Fibroblast of skin of right biceps (primary cell): ENCODE measurements at regions not wholly inside any gene's neighbourhood (a gene's known extent, or its start where the extent isn't known, plus 50 kb on each side); places are given as distances from the start of the nearest gene placed in this dataset.
"Not testable (repeated sequence)": the region's sequence is repeated elsewhere in the genome, so short reads cannot be mapped to it uniquely, and the experiment has no call there.

Source experiments
- DNase-seq: peaks from one replicate; pipeline ENCODE4 v3.0.0-alpha.2; 2013

DNA sequence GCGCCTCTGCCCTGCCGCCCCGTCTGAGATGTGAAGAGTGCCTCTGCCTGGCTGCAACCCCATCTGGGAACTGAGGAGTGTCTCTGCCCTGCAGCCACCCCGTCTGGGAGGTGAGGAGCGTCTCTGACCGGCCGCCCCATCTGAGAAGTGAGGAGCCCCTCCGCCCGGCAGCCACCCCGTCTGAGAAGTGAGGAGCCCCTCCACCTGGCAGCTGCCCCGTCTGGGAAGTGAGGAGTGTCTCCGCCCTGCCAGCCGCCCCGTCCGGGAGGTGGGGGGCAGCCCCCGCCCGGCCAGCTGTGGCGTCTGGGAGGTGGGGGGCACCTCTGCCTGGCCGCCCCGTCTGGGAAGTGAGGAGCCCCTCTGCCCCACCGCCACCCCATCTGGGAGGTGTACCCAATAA, 110.4 kb downstream of the PRKAB2 start:
- DNase-seq: not testable (repeated sequence)

DNA sequence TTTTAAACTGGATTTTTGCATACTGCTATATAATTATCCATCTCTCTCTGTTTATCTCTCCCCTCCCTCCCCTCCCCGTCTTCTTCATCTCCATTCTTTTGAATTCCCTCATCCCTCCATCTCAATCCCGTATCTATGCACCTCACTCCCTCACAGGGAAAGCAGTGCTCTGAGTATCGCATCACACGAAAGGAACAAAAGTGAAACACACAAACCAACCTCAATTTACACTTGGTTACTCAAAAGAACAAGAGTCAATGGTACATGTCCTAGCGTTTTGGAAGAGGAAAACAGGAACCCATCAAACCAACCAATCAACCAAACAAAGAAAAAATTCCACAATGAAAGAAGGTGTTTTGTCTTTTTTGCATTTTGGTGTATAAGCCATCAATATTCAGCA, 115.1 kb downstream of the NBPF12 start:
- DNase-seq: no peak

DNA sequence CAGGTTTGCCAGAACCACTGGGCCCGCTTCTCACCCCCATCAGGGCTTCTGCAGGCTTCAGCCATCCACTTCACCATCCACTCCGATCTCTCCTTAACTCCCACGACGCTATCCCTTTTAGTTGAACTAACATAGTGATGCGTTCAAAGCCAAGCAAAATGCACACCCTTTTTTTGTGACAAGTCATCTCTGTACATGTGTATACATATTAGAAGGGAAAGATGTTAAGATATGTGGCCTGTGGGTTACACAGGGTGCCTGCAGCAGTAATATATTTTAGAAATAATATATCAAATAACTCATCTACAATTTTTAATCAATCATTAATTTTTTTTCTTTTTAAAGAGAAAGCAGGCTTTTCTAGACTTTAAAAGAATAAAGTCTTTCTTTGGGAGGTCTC, 114.6 kb downstream of the NBPF12 start:
- no peak for DNase-seq

DNA sequence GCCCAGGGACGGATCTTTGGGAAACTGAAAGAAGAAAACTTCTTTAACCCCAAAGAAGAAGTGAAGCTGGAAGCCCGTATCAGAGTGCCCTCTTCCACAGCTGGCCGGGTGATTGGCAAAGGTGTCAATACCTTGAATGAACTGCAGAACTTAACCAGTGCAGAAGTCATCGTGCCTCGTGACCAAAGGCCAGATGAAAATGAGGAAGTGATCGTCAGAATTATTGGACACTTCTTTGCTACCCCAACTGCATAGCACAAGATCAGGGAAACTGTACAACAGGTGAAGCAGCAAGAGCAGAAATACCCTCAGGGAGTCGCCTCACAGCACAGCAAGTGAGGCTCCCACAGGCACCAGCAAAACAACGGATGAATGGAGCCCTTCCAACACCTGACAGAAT, 114.0 kb downstream of the NBPF12 start:
- DNase-seq: no peak

DNA sequence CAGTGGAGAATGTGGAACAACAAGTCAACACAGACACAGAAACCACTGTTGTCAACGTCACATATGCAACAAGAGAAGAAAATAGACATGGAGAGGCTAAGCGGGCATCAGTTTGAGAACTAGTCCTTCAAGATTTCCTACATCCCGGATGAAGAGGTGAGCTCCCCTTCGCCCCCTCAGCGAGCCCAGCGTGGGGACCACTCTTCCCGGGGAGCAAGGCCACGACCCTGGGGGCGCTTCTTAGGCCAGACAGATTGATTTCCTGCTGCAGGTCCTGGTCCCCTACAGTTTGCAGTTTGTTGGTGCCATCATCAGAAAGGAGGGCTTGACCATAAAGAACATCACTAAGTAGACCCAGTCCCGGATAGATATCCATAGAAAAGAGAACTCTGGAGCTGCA, 113.0 kb downstream of the NBPF12 start:
- no peak for DNase-seq

DNA sequence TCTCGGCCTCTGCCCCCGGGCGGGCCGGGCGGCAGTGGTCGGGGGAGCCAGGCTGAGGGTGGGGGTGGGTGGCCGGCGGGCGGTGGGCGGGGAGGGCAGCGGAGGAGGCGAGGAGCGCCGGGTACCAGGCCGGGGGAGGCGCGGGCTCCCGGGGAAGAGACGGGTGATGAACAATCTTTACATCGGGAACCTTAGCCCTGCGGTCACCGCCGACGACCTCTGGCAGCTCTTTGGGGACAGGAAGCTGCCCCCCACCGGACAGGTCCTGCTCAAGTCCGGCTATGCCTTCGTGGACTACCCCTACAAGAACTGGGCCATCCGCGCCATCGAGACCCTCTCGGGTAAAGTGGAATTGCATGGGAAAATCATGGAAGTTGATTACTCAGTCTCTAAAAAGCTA, 112.5 kb downstream of the NBPF12 start:
- no peak for DNase-seq

DNA sequence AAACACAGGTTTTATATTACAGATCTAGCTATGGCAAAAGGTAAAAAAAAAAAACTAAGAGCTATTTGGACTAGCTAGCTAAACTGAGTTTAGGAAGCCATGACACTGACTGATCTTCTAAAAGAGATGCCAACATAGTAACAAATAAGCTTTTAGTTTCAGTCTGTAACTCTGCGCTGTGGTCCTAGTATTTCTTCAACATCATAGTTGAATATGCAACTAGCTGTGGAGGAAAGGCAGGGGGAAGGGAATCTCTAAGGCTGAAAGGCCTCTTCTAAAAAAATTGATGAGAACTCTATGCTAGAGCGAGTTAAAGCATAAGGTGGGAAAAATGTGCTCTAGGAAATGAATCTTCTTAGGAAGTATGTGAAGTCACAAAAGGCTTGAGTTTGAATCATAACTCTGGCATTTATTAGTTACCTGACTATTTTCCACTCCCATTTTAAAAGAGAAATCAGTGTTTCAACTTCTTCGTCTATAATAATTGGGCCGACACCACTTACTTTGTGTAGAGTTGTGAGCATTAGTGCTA, 108.8 kb downstream of the NBPF12 start:
- not testable (repeated sequence) for DNase-seq

DNA sequence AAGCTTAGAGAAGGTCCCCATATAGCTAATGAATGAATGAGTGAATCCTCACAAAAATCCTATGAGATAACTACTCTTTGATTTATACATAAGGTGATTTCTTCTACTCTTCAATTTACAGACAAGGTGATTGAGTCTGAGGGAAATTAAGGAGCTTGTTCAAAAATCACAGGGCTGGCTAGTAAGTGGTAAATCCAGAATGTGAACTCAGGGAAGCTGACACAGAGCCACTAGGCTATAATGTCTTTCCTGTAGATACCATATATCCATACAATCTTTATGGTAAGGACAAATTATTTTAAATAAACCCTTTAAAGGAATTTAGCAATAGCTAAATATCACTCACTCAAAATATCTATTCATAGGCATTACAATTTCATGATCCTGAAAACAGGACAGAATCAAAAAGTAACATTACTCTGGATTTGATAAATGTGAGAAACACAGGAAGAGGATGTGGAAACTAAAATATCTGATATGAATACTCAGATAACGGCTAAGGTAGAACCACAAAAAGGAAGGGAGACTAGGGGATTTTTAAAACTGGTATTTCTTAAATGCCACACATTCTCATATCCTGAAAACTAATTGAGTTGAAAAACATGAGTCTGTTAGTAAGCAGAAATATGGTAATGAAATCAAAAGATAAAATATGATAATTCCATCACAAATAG, 108.2 kb downstream of the NBPF12 start:
- no peak for DNase-seq
